C4-2B (cell line): ENCODE measurements at regions not wholly inside any gene's neighbourhood (a gene's known extent, or its start where the extent isn't known, plus 50 kb on each side); places are given as distances from the start of the nearest gene placed in this dataset.

Experiments used
- CTCF ChIP-seq: fragments of 450-650 bp; conservative IDR thresholded peaks from 2 replicates; pipeline ENCODE4 v1.5.1; 2017; ENCODE audit warnings: mild to moderate bottlenecking
- ZFX ChIP-seq: fragments of 450-650 bp; IDR thresholded peaks from 2 replicates; pipeline ENCODE4 v1.6.1; 2017

- TF ChIP-seq CTCF: no peak
- no peak for TF ChIP-seq ZFX
Measured at GRCh38 chr20:6238421-6238820, 115.6 kb upstream of the FERMT1 start.
